ENCODE measurements at regions not wholly inside any gene's neighbourhood (a gene's known extent, or its start where the extent isn't known, plus 50 kb on each side); places are given as distances from the start of the nearest gene placed in this dataset.

- TF ChIP-seq, protein P1, sequence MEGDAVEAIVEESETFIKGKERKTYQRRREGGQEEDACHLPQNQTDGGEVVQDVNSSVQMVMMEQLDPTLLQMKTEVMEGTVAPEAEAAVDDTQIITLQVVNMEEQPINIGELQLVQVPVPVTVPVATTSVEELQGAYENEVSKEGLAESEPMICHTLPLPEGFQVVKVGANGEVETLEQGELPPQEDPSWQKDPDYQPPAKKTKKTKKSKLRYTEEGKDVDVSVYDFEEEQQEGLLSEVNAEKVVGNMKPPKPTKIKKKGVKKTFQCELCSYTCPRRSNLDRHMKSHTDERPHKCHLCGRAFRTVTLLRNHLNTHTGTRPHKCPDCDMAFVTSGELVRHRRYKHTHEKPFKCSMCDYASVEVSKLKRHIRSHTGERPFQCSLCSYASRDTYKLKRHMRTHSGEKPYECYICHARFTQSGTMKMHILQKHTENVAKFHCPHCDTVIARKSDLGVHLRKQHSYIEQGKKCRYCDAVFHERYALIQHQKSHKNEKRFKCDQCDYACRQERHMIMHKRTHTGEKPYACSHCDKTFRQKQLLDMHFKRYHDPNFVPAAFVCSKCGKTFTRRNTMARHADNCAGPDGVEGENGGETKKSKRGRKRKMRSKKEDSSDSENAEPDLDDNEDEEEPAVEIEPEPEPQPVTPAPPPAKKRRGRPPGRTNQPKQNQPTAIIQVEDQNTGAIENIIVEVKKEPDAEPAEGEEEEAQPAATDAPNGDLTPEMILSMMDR (IDR thresholded peaks at IDR 0.05): no peak
- no peak for TF ChIP-seq POLR2AphosphoS5 (IDR thresholded peaks at IDR 0.05)
These were observed 79.9 kb downstream of the HYCC1 start for GRCh38 chr7:22934023-22934422.

Measured in stomach (tissue), 4 donors.